K562 (cell line): ENCODE measurements at regions not wholly inside any gene's neighbourhood (a gene's known extent, or its start where the extent isn't known, plus 50 kb on each side); places are given as distances from the start of the nearest gene placed in this dataset.

ENCODE experiments used
- ATAC-seq: fragments of 200-7000 bp; cut with Tn5 transposase; 3 replicates; pipeline ENCODE4 v1.9.1; 2020; ENCODE audit warnings: moderate library complexity
- BruUV-seq: library from RNA; stranded (reverse); fragments of 400-500 nt; replicated peaks from 2 replicates; lab custom pipeline; 2021; lab: Mats Ljungman, UMichigan
- CTCF ChIA-PET: fragments of 300-600 bp; formaldehyde crosslinking; extraction: SDS; loops from one replicate; lab custom pipeline; 2021; ENCODE audit warnings: low intra/inter-chr PET ratio; lab: Yijun Ruan, JAX
- POLR2A ChIA-PET: fragments of 300-600, 350-650 bp; sonication (Branson Sonifier 250); formaldehyde crosslinking; extraction: SDS; loops from one replicate; lab custom pipeline; 2021; ENCODE audit warnings: antibody characterized with exemption, inconsistent platforms; lab: Yijun Ruan, JAX
- DNase-seq, 4 experiments: peaks; one replicate each; pipeline versions ENCODE4 v3.0.0 to v3.0.0-alpha.2; 2011 to 2018; ENCODE audit warnings: low spot score in 3 of 4, mixed read lengths in 3 of 4; ENCODE audit errors: extremely low read depth in 1 of 4
- FAIRE-seq: peaks from 2 replicates; lab custom pipeline; 2011; peaks lifted over from hg19 to GRCh38; lab: Jason Lieb, UNC
- H2AFZ ChIP-seq: 2 replicates; pipeline ENCODE4 v1.6.0; 2011; ENCODE audit warnings: low read depth, low read length, control low read depth, inconsistent platforms
- H3K27ac ChIP-seq: fragments of 200-600 bp; 3 replicates; pipeline ENCODE4 v1.8.0; 2011; ENCODE audit warnings: low read depth, mild to moderate bottlenecking, control low read depth, inconsistent platforms, low read length, moderate library complexity, mixed read lengths; ENCODE audit errors: extremely low read depth
- H3K27me3 ChIP-seq, 2 experiments: fragments of 300-600 bp in 1 of 2; 2 replicates in 1 of 2; 3 replicates in 1 of 2; pipeline versions ENCODE4 v1.6.0 to v1.8.0; 2011; ENCODE audit warnings: inconsistent platforms in 2 of 2, low read length in 2 of 2, mild to moderate bottlenecking in 1 of 2, mixed read lengths in 1 of 2, moderate library complexity in 1 of 2; ENCODE audit not compliant: control insufficient read depth in 2 of 2, insufficient read depth in 2 of 2
- H3K36me3 ChIP-seq: fragments of 300-600 bp; 3 replicates; pipeline ENCODE4 v1.8.0; 2011; ENCODE audit warnings: mild to moderate bottlenecking, low read length, inconsistent platforms; ENCODE audit not compliant: control insufficient read depth, insufficient read depth
- H3K4me1 ChIP-seq, 2 experiments: fragments of 200-600 bp in 1 of 2; replicated peaks in 1 of 2; 2 replicates in 1 of 2; 3 replicates in 1 of 2; pipeline versions ENCODE4 v1.5.1 to v1.8.0; 2011; ENCODE audit warnings: inconsistent platforms in 2 of 2, low read length in 2 of 2, mild to moderate bottlenecking in 1 of 2, mixed read lengths in 1 of 2, moderate library complexity in 1 of 2; ENCODE audit not compliant: control insufficient read depth in 2 of 2, insufficient read depth in 2 of 2
- H3K4me2 ChIP-seq: 2 replicates; pipeline ENCODE4 v1.6.1; 2011; ENCODE audit warnings: low read length, control low read depth, inconsistent platforms, mixed read lengths; ENCODE audit not compliant: insufficient read depth
- H3K4me3 ChIP-seq: fragments of 200-600 bp; sonication (generic), shearing (Covaris generic); 2 replicates; pipeline ENCODE4 v1.5.1; 2016; ENCODE audit warnings: control low read depth, inconsistent platforms
- H3K79me2 ChIP-seq: fragments of 200-600 bp; 3 replicates; pipeline ENCODE4 v1.8.0; 2011; ENCODE audit warnings: low read length, inconsistent platforms; ENCODE audit not compliant: control insufficient read depth, insufficient read depth
- H3K9ac ChIP-seq, 2 experiments: 2 replicates each; pipeline versions ENCODE4 v1.6.0 to v1.6.1; 2011; ENCODE audit warnings: low read depth in 2 of 2, low read length in 2 of 2, control low read depth in 1 of 2, inconsistent platforms in 1 of 2, mild to moderate bottlenecking in 1 of 2, mixed read lengths in 1 of 2; ENCODE audit not compliant: insufficient read depth in 1 of 2
- H3K9me1 ChIP-seq: one replicate; pipeline ENCODE4 v1.6.0; 2011; ENCODE audit warnings: inconsistent platforms, mild to moderate bottlenecking, low read length, moderate library complexity; ENCODE audit not compliant: control insufficient read depth, insufficient read depth
- H3K9me3 ChIP-seq: replicated peaks from 2 replicates; pipeline ENCODE4 v1.5.1; 2011; ENCODE audit warnings: low read depth, low read length, inconsistent platforms; ENCODE audit not compliant: control insufficient read depth, insufficient read depth
- H4K20me1 ChIP-seq: replicated peaks from 2 replicates; pipeline ENCODE4 v1.6.1; 2011; ENCODE audit warnings: low read length, inconsistent platforms, mixed read lengths; ENCODE audit not compliant: control insufficient read depth, insufficient read depth
- ARNT ChIP-seq, 2 experiments: fragments of 450-650 bp; IDR thresholded peaks; 2 replicates each; pipeline ENCODE4 v1.6.1; 2016; ENCODE audit warnings: mild to moderate bottlenecking in 1 of 2
- ELF4 ChIP-seq: fragments of 450-650 bp; formaldehyde crosslinking; IDR thresholded peaks from 2 replicates; pipeline ENCODE4 v1.4.0; 2022; ENCODE audit warnings: missing genetic modification characterization
- ETV1 ChIP-seq: fragments of 450-650 bp; conservative IDR thresholded peaks from 2 replicates; pipeline ENCODE4 v1.6.1; 2016; ENCODE audit warnings: missing genetic modification characterization, control low read depth, low read depth, missing compliant biosample characterization
- HNRNPH1 ChIP-seq: fragments of 200-400 bp; formaldehyde crosslinking; optimal IDR thresholded peaks from 2 replicates; pipeline ENCODE3; 2017; ENCODE audit warnings: low read depth, mild to moderate bottlenecking, low read length, moderate library complexity
- KDM1A ChIP-seq, 2 experiments: fragments of 450-650 bp; IDR thresholded peaks; 2 replicates each; pipeline ENCODE4 v1.6.1; 2016; ENCODE audit warnings: mild to moderate bottlenecking in 2 of 2
- MCM7 ChIP-seq, 2 experiments: fragments of 450-650 bp; IDR thresholded peaks; 2 replicates each; pipeline ENCODE4 v1.6.1; 2016 to 2018
- MYBL2 ChIP-seq, 2 experiments: fragments of 450-650 bp in 1 of 2; sonication (generic) in 1 of 2; formaldehyde crosslinking in 1 of 2; IDR thresholded peaks; 2 replicates each; pipeline versions ENCODE4 v1.6.1 to v1.8.1; 2017 to 2022; ENCODE audit warnings: borderline replicate concordance in 1 of 2, inconsistent platforms in 1 of 2, low read depth in 1 of 2, mild to moderate bottlenecking in 1 of 2, missing genetic modification reagents in 1 of 2, moderate library complexity in 1 of 2
- SMARCA5 ChIP-seq: fragments of 450-650 bp; IDR thresholded peaks from 2 replicates; pipeline ENCODE4 v1.6.1; 2016
- ZKSCAN8 ChIP-seq: fragments of 200-800 bp; sonication (Bioruptor generic); IDR thresholded peaks from 2 replicates; pipeline ENCODE4 v1.6.1; 2016; ENCODE audit warnings: missing genetic modification characterization, missing compliant biosample characterization
- ZNF143 ChIP-seq: sonication (generic); formaldehyde crosslinking; IDR thresholded peaks from 2 replicates; pipeline ENCODE4 v1.9.0; 2022; ENCODE audit warnings: mild to moderate bottlenecking, missing genetic modification reagents
- ZNF146 ChIP-seq: IDR thresholded peaks from one replicate; pipeline ENCODE4 v1.6.1; 2018; ENCODE audit warnings: missing compliant biosample characterization; ENCODE audit not compliant: unreplicated experiment
- ZNF311 ChIP-seq: fragments of 250-450 bp; sonication (Bioruptor Pico); IDR thresholded peaks from 2 replicates; pipeline ENCODE4 v1.4.0; 2020; ENCODE audit warnings: mild to moderate bottlenecking, moderate library complexity
- in situ Hi-C: fragments of 300-500 bp; cut with MboI; formaldehyde crosslinking; loops from 4 replicates; pipeline ENCODE4 v1.15.0; 2018; ENCODE audit warnings: inconsistent platforms, mixed read lengths
- intact Hi-C: fragments of 100-400 bp; cut with micrococcal nuclease; formaldehyde crosslinking; loops from 2 replicates; pipeline ENCODE4 v1.14.2; 2022
- TF ChIP-seq, protein P1 (sequence below): sonication (generic); formaldehyde crosslinking; IDR thresholded peaks from 2 replicates; pipeline ENCODE4 v1.8.1; 2023; ENCODE audit warnings: mild to moderate bottlenecking, missing genetic modification reagents
- TF ChIP-seq, protein P2 (sequence below): sonication (generic); formaldehyde crosslinking; IDR thresholded peaks from 2 replicates; pipeline ENCODE4 v1.8.0; 2022; ENCODE audit warnings: missing genetic modification reagents, mild to moderate bottlenecking, borderline replicate concordance
- TF ChIP-seq, protein P3 (sequence below): fragments of 200-800 bp; sonication (Bioruptor generic); IDR thresholded peaks from 2 replicates; pipeline ENCODE4 v1.6.1; 2017; ENCODE audit warnings: missing genetic modification characterization, missing compliant biosample characterization

DNA sequence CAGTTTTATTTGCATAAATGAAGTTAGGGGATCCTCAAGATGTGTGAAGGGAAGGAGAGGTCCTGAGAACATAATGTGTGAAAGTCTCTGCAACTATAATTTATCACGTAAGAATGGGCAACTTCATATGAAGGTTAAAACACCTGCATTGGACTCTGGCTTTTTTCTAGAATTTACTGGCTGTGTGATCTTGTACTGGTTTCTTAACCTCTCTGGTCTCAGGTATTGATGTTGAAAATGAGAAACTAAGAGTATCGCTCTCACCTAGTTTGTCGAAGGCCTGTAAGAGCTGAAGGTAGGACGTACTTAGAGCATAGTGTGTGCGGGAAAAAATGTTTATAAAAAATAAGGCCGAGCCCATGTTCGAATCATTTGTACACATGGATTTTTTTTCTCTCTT is 280.5 kb downstream of the ICE1 start (continued):
- TF ChIP-seq SMARCA5 (0 out of 2 replicates have a peak, but pooled peaks have one; percentile 30), ELF4 (CRISPR knock-in tag) (no peak), KDM1A (IDR thresholded peaks at IDR 0.05) (0 out of 4 replicates have a peak, but pooled peaks have one; percentile 19 to 33), ZNF143 (no peak), ARNT (IDR thresholded peaks at IDR 0.05) (no peak)
- TF ChIP-seq, protein P1, sequence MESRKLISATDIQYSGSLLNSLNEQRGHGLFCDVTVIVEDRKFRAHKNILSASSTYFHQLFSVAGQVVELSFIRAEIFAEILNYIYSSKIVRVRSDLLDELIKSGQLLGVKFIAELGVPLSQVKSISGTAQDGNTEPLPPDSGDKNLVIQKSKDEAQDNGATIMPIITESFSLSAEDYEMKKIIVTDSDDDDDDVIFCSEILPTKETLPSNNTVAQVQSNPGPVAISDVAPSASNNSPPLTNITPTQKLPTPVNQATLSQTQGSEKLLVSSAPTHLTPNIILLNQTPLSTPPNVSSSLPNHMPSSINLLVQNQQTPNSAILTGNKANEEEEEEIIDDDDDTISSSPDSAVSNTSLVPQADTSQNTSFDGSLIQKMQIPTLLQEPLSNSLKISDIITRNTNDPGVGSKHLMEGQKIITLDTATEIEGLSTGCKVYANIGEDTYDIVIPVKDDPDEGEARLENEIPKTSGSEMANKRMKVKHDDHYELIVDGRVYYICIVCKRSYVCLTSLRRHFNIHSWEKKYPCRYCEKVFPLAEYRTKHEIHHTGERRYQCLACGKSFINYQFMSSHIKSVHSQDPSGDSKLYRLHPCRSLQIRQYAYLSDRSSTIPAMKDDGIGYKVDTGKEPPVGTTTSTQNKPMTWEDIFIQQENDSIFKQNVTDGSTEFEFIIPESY (CRISPR knock-in tag) = no peak
- TF ChIP-seq, protein P2, sequence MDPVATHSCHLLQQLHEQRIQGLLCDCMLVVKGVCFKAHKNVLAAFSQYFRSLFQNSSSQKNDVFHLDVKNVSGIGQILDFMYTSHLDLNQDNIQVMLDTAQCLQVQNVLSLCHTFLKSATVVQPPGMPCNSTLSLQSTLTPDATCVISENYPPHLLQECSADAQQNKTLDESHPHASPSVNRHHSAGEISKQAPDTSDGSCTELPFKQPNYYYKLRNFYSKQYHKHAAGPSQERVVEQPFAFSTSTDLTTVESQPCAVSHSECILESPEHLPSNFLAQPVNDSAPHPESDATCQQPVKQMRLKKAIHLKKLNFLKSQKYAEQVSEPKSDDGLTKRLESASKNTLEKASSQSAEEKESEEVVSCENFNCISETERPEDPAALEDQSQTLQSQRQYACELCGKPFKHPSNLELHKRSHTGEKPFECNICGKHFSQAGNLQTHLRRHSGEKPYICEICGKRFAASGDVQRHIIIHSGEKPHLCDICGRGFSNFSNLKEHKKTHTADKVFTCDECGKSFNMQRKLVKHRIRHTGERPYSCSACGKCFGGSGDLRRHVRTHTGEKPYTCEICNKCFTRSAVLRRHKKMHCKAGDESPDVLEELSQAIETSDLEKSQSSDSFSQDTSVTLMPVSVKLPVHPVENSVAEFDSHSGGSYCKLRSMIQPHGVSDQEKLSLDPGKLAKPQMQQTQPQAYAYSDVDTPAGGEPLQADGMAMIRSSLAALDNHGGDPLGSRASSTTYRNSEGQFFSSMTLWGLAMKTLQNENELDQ (CRISPR knock-in tag) = no peak

DNA sequence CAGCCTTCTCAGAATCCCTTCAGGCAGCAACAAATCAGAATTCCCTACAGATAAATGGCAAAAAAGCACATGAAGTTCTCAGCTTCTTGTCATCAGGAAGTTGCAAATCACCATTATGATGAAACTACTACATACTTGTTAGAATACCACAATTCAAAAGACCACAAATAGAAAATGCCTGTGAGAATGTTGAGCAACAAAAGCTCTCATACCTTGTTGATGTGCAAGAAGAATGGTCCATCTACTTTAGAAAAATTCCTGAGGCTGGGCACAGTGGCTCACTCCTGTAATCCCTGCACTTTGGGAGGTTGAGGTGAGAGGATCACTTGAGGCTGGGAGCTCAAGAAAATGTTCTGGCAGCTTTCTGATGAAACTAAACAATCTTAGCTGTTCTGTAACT is 278.1 kb downstream of the ICE1 start:
- POLR2A ChIA-PET = no interaction called here
- Histone ChIP-seq H3K36me3 (no peaks in the 10 kb centered on the region), H3K4me3 (no peak overlapping the region), H3K4me1 (no peaks in the 10 kb centered on the region), H3K9me1 (no peaks in the 10 kb centered on the region), H3K9me3 (no peaks in the 10 kb centered on the region), H3K79me2 (no peaks in the 10 kb centered on the region), H4K20me1 (no peaks in the 10 kb centered on the region), H2AFZ (no peak overlapping the region), H3K27me3 (peaks cover 0 to 4% of the 10 kb centered on the region in 2 experiments; a peak in 2 of 5 replicates), H3K9ac (no peak overlapping the region), H3K4me2 (no peak overlapping the region), H3K27ac (no peak overlapping the region)
- CTCF ChIA-PET = no interaction called here
- FAIRE-seq (no peak), DNase-seq (no peak), ATAC-seq (no peak)
- intact Hi-C loops = no loop called here
- in situ Hi-C loops = no loop called here
- no TSS peak for BruUV-seq
- TF ChIP-seq, protein P3, sequence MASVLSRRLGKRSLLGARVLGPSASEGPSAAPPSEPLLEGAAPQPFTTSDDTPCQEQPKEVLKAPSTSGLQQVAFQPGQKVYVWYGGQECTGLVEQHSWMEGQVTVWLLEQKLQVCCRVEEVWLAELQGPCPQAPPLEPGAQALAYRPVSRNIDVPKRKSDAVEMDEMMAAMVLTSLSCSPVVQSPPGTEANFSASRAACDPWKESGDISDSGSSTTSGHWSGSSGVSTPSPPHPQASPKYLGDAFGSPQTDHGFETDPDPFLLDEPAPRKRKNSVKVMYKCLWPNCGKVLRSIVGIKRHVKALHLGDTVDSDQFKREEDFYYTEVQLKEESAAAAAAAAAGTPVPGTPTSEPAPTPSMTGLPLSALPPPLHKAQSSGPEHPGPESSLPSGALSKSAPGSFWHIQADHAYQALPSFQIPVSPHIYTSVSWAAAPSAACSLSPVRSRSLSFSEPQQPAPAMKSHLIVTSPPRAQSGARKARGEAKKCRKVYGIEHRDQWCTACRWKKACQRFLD (CRISPR knock-in tag) = no peak
- TF ChIP-seq MYBL2 (IDR thresholded peaks at IDR 0.05; ENCODE audit: low read depth) = no peak
- TF ChIP-seq MYBL2 (CRISPR knock-in tag; IDR thresholded peaks at IDR 0.05; ENCODE audit: borderline replicate concordance) = no peak
- TF ChIP-seq ZKSCAN8 (CRISPR knock-in tag) = no peak
- no peak for TF ChIP-seq ZNF311 (CRISPR knock-in tag)
- TF ChIP-seq ZNF146 (CRISPR knock-in tag) = no peak
- no peak for TF ChIP-seq ETV1
- no peak for TF ChIP-seq HNRNPH1
- TF ChIP-seq MCM7 (IDR thresholded peaks at IDR 0.05) = no peak
